ENCODE measurements at regions not wholly inside any gene's neighbourhood (a gene's known extent, or its start where the extent isn't known, plus 50 kb on each side); places are given as distances from the start of the nearest gene placed in this dataset.

DNA sequence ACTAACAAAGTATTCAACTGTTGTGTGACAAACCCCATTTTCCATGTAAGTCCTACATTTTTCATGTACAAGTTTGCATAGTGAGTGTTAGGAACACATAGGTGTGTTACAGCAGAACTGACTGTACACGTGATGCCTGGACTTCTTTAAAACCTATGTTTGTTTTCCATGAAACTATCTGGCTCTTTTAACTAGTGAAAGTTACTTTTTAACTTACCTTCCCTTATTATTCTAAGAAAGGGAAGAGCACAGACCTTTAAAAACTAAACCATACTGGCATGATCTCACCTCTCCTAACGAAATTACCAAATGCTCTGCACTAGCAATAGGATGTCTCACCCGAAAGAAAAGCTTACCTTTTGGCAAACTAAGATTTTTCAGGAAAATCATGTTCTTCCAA is 87.8 kb downstream of the CENPW start:
- ATAC-seq (ENCODE audit: low read depth) (no peak), DNase-seq (no peak)
- Histone ChIP-seq H3K4me2 (ENCODE audit: low read depth, low read length) (no peak overlapping the region), H2BK15ac (ENCODE audit: low read depth, low read length) (no peak overlapping the region), H2BK120ac (ENCODE audit: low read depth, low read length) (no peak overlapping the region), H3K9me1 (ENCODE audit: insufficient read depth, low read length) (no peaks in the 10 kb centered on the region), H2AK9ac (replicated peaks; ENCODE audit: low read depth, low read length, poor library complexity) (no peak overlapping the region), H3K23ac (ENCODE audit: low read depth, low read length) (no peak overlapping the region), H4K91ac (ENCODE audit: insufficient read depth, low read depth, low read length) (no peak overlapping the region), H3K36me3 (ENCODE audit: control insufficient read depth, insufficient read depth, low read length) (no peaks in the 10 kb centered on the region), H2BK5ac (ENCODE audit: low read depth, low read length, poor library complexity, severe bottlenecking) (no peak overlapping the region), H3K9me3 (ENCODE audit: control insufficient read depth, insufficient read depth, low read length) (no peaks in the 10 kb centered on the region), H4K8ac (ENCODE audit: low read depth in 2 of 2, low read length in 2 of 2) (no peak overlapping the region), H3K4me3 (ENCODE audit: insufficient read depth, low read depth, low read length) (no peak overlapping the region), H3K18ac (ENCODE audit: low read depth, low read length) (no peak overlapping the region), H3K27ac (ENCODE audit: insufficient read depth, low read length) (no peak overlapping the region), H3K4ac (ENCODE audit: low read depth, low read length) (no peak overlapping the region), H3K4me1 (ENCODE audit: control insufficient read depth, insufficient read depth, low read length) (no peaks in the 10 kb centered on the region), H2AFZ (replicated peaks; ENCODE audit: low read length, poor library complexity) (no peak overlapping the region), H3K9ac (ENCODE audit: low read depth, low read length) (no peak overlapping the region), H4K20me1 (ENCODE audit: insufficient read depth, low read length) (no peaks in the 10 kb centered on the region), H3K14ac (replicated peaks; ENCODE audit: low read depth, low read length) (no peak overlapping the region), H2AK5ac (ENCODE audit: low read depth, low read length) (no peak overlapping the region), H3K79me1 (ENCODE audit: low read depth in 1 of 2, low read length in 2 of 2) (no peaks in the 10 kb centered on the region), H2BK20ac (ENCODE audit: low read depth, low read length) (no peak overlapping the region), H4K5ac (ENCODE audit: low read depth, low read length) (no peak overlapping the region), H3K56ac (ENCODE audit: extremely low read depth, insufficient read depth, low read length) (no peak overlapping the region), H3K27me3 (ENCODE audit: control insufficient read depth, insufficient read depth, low read length) (no peaks in the 10 kb centered on the region)
- dilution Hi-C loops (cut with HindIII; ENCODE audit: low sequenced_read_pairs, unreplicated experiment) (no loop called here), intact Hi-C loops (cut with micrococcal nuclease) (no loop called here), in situ Hi-C loops (cut with MboI; ENCODE audit: low sequenced_read_pairs) (no loop called here)
- ChIA-PET POLR2A (ENCODE audit: unreplicated experiment) (no interaction called here), CTCF (no interaction called here)
- WGBS, 2 experiments (ENCODE audit: extremely low coverage in 2 of 2, insufficient read length in 1 of 2) = no CpG with 5 or more reads among the region's 3 CpGs
- no TSS peak for BruUV-seq (replicated peaks)
- TF ChIP-seq SMC3 (IDR thresholded peaks at IDR 0.05; ENCODE audit: low read depth, low read length) (no peak), MAZ (IDR thresholded peaks at IDR 0.05; ENCODE audit: borderline replicate concordance, low read depth, low read length) (no peak), RAD21 (IDR thresholded peaks at IDR 0.05; ENCODE audit: low read length) (no peak), RCOR1 (IDR thresholded peaks at IDR 0.05; ENCODE audit: insufficient replicate concordance, low read length) (no peak), RFX5 (IDR thresholded peaks at IDR 0.05; ENCODE audit: low read depth, low read length) (no peak), FOS (IDR thresholded peaks at IDR 0.05; ENCODE audit: low read depth, low read length) (no peak), MAFK (IDR thresholded peaks at IDR 0.05; ENCODE audit: low read depth, low read length) (no peak), MXI1 (IDR thresholded peaks at IDR 0.05; ENCODE audit: borderline replicate concordance, low read depth, low read length) (no peak), BHLHE40 (IDR thresholded peaks at IDR 0.05; ENCODE audit: low read depth, low read length) (no peak), NFE2L2 (IDR thresholded peaks at IDR 0.05; ENCODE audit: low read depth, low read length) (no peak), CHD1 (IDR thresholded peaks at IDR 0.05; ENCODE audit: low read depth, low read length) (no peak), CEBPB (IDR thresholded peaks at IDR 0.05; ENCODE audit: low read depth, low read length) (no peak)
- TF ChIP-seq, protein P1, sequence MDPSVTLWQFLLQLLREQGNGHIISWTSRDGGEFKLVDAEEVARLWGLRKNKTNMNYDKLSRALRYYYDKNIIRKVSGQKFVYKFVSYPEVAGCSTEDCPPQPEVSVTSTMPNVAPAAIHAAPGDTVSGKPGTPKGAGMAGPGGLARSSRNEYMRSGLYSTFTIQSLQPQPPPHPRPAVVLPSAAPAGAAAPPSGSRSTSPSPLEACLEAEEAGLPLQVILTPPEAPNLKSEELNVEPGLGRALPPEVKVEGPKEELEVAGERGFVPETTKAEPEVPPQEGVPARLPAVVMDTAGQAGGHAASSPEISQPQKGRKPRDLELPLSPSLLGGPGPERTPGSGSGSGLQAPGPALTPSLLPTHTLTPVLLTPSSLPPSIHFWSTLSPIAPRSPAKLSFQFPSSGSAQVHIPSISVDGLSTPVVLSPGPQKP (IDR thresholded peaks at IDR 0.05; ENCODE audit: borderline replicate concordance, low read depth, low read length) = no peak
- TF ChIP-seq, protein P2, sequence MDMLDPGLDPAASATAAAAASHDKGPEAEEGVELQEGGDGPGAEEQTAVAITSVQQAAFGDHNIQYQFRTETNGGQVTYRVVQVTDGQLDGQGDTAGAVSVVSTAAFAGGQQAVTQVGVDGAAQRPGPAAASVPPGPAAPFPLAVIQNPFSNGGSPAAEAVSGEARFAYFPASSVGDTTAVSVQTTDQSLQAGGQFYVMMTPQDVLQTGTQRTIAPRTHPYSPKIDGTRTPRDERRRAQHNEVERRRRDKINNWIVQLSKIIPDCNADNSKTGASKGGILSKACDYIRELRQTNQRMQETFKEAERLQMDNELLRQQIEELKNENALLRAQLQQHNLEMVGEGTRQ (IDR thresholded peaks at IDR 0.05; ENCODE audit: low read depth, low read length) = no peak
- TF ChIP-seq, protein P3, sequence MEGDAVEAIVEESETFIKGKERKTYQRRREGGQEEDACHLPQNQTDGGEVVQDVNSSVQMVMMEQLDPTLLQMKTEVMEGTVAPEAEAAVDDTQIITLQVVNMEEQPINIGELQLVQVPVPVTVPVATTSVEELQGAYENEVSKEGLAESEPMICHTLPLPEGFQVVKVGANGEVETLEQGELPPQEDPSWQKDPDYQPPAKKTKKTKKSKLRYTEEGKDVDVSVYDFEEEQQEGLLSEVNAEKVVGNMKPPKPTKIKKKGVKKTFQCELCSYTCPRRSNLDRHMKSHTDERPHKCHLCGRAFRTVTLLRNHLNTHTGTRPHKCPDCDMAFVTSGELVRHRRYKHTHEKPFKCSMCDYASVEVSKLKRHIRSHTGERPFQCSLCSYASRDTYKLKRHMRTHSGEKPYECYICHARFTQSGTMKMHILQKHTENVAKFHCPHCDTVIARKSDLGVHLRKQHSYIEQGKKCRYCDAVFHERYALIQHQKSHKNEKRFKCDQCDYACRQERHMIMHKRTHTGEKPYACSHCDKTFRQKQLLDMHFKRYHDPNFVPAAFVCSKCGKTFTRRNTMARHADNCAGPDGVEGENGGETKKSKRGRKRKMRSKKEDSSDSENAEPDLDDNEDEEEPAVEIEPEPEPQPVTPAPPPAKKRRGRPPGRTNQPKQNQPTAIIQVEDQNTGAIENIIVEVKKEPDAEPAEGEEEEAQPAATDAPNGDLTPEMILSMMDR (conservative IDR thresholded peaks at IDR 0.05; ENCODE audit: low read depth, low read length) = no peak
